HG02943 (cell line): ENCODE measurements at regions not wholly inside any gene's neighbourhood (a gene's known extent, or its start where the extent isn't known, plus 50 kb on each side); places are given as distances from the start of the nearest gene placed in this dataset.

Experiments
- ATAC-seq: cut with Tn5 transposase; IDR thresholded peaks from one replicate; pipeline ENCODE4 v1.9.1; 2021; ENCODE audit warnings: mild to moderate bottlenecking, low read depth, moderate library complexity; ENCODE audit not compliant: unreplicated experiment

DNA sequence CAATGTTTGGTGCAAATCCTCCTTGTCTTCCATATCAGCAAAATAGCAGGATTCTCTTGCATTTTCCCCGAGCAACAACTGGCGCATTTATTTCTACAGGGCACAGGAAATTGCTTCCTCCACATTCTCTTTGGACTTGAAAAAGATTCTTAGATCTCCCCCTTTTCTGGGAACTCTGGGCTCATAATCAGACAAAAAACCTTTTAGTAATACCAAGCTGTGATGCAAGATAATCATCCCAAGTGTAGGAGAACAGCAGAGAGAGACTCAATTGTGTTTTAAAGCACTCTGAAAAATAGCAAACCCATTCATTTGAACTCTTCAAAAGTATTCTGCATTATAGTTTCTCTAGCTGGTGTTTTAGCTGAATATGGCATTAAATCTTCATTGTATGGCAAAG, 419.6 kb upstream of the NPVF start:
- ATAC-seq = no peak

DNA sequence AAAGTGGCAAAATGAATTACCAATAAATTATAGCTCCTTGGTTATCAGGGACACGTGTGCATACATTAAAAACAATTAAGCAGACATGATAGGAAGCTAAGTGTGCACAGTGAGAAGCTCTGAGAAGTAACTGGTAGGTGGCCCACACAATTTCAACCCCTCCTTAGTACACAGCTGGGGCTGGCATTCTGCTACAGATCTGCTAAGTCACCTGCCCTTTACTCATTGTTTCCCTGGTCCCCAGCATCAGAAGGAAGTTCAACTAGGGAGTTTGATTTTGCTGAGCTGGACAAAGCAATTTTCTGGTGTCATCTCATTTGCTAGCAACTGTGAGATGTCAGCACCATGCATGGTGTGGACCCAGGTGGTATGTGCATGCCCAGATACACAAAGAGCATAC, 424.1 kb upstream of the NPVF start:
- ATAC-seq = no peak

DNA sequence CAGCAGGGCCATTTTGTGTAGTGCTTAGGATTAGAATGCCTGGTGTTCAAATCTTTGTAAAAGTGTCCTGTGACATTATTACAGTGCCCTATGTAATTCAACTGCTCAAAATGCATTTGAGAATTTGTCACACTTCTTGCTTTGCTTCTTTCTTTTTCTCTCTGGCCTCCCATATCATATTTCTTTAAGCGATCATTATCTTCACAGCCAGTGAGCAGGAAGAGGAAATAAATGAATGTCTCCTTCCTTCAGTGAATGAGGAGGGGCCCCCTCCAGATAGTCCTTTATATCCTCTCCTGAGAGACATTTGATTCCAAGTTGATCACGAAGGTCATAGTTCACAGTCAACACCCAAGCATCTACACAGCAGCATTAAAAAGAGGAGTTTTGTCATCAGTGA, 425.1 kb upstream of the NPVF start:
- ATAC-seq = no peak

DNA sequence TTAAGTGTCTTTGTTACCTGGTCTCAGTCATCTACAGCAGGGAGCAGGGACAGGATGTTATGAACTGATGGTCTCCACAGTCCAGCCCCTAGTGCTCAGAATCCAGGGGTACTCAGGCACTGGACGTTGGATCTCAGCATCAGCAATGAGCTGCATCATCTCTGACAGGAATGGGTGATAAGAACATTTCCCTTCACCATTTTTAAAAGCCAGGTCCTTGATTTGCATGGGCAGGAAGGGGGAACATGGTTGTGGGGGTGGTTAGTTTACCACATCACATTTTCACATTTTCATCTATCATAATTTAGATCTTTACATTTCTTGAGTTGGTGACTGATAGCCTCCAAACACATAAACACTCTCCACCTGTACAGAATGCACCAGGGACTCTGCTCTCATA, 427.8 kb upstream of the NPVF start:
- no peak for ATAC-seq

DNA sequence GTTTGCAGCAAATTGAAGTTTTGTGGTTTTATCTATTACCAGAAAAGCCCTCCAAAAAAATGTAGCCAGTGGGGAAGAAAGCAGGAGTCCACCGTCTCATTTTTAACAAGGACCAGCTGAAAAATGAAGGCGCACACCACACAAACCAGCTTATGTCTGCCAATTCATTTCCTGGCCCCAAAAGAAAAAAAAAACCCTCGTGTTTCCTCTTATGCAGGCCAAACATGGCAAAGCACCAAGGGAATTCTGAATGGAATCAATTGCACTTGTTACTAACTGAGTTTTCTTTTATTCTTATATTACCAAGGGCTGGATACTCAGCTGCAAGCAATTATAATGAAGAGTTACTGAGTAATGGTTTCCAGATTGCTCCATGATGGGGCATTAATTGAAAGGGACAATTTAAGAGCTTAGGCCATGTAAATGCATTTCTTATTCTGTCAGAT, 428.3 kb upstream of the NPVF start:
- no peak for ATAC-seq

DNA sequence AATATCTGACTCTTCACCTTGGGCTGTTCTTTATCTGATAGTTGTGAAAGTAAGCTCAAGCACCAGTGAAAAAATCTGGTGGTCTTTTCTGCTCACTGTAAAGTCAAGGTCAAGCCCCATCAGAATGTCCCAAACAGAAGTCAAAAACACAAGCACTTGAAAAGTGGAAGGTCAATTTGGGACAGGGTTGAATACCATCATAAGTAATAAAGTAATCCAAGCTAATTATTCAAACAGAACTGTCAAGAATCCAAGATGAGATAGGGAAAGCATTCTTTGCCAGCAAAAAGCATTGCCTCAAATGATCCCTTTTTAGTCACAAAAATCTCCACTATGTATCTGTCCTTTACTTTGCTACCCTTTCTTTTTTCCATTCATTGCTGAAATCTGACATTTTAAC, 430.1 kb upstream of the NPVF start:
- ATAC-seq = no peak

DNA sequence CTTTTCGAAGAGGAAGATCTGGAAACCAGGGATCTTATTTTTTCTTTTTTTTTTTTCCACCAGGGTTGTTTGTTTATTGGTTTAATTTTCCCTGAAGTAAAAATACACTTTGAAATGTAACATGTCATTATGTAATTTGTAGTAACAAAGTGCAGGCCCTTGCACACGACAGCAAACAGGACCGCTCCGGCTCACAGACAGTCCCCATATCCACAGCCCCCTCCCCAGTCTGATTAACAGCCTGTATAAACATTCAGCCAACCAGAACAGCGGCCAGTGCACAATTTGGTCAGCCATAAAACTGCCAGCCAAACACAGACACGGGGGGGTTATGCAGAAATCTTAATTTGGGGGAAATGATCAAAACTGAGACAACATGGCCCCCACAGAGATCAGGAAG, 431.6 kb upstream of the NPVF start:
- no peak for ATAC-seq

DNA sequence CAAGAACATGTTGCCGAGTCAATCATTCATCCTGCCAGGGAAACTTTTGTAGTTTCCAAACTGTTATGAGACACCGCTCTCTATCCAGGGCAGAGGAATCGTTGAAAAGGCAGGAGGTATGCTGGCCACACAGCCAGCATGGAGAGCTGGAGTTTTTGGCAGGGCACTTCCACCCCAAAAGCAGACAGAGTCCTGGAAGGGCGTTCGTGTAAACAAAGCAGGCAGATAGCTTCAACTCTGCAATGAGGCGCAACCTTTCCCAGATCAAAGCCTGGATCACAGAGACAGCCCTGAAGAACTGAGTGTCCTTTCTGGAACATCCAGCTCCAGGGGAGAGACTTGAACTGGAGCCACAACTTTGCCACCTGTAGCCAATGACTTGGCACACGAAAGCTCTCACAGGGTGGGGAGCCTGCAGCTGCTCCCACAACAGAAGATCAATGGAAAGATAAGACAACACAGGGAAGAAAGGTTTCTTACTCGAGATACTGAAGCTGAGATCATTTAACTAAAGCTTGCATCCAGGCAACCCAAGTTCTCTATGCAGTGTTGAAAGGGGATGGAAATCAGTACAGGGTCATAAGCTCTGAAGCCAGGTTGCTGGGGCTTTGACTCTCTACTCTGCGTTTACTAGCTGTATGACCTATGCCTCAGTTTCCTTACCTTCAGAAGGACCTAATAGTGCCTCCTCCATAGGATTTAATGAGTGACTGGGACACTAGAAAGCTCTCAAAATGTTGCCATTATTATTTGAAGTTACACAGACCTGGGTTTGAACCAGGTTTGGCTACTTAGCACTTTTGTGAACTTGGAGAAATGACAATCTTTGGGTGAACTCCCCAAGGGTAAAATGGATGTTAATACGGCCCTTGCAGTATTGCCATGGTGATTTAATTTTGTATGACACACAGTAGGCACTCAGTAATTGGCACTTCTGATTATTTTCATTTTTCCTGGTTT, 434.8 kb upstream of the NPVF start:
- ATAC-seq = no peak

DNA sequence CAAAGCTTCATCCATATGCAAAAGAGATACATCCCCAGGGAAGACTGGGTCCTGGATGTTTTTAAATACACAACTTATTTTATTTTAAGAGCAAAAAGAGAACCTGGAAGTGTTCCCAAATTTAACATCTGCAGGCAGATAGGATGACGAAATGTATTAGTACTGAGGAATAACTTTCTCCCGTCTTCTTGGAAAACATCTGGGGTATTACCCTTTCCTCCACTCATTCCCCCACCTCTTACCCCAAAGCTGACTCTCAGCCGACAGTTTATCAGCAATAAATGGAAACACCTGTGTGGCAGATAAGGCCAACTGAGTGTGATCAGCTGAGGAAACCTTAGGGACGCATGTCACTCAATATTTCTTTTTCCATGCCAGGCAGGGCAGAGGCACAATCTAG, 435.6 kb upstream of the NPVF start:
- no peak for ATAC-seq

DNA sequence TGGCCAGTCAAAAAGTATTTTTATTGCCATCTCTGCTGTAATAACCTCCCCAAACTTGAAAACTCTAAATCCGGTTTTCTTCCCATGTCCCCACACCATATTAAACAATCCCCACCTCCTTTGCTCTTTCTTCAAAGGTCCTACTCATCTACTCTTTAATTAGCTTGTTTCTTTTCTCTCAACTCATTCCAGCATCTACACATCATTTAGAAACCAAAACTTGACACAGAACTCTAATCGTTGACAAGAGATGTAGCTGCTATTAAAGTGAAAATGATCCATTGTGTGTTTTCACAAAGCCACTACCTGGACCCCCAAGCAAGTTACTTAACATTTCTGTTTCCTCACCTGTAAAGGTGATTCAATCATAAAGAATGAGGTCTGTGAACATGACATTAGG, 436.3 kb upstream of the NPVF start:
- no peak for ATAC-seq

DNA sequence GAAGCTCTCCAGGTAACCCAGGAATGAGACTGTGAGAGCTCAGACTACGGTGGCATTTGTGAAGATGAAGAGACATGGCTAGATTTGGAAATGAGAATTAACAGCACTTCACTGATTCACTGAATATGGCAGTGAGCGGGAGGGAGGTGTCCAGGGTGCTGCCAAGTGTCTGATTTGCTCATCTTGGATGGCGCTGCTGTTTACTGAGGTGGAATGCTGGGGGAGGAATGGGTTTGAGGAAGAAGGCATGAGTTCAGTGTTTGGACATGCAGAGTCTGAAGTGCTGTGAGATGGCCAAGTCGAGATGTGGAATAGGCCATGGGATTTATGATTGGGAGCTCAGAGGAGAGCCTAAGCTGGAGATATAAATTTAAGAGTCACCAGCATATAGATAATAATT, 437.1 kb upstream of the NPVF start:
- ATAC-seq = no peak

DNA sequence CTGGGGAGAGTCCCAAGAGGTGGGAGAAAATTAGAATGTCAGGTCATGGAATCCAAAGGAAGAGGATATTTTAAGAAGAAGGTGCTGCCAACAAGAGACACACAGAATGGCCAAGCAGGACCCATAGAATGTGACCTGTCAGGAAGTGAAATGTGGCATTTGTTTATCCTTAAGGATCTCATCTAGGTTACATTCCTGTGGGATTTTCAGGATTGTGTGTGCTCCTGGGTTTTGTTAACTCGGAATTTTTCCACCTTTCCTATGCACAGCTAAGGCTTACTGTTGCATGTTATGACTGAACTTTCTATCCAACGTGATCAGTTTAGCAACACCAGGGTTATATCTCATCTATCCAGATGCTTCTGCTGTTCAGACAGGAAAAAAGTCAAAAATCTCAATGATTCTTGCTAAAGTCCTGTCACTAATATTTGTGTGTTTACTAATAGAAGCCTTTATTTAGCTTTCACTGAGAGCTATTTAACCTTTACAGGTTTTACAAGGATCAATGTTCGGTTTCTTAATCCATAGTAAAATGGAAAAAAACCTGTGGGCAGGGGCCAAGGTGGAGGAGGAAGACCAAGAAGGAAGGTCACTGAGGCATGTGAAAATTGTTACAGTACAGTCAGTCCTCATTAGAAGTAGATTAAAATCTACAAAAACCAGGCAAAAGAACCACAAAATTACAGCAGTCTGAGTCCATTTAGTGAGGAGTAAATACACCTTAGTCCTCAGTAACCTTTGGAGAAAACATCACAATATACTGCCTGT, 437.8 kb upstream of the NPVF start:
- ATAC-seq = no peak

DNA sequence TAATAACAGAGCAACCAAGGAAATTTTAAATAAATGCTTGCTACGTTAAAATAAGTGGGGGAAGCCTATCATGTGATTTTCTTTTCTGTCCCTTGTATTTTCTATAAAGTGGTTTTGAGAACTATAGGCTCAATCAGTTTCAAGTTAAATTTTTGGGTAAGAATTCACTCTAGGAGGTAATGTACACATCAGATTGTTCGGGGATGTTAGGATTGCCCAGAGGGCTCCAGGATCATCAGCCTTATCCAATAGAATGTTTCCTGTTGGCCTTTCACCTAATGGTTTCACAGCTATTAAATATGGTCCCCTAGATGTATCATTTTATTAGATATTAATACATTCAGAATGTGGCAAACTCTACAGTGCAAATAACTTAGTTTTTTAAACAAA, 438.4 kb upstream of the NPVF start:
- ATAC-seq = no peak

DNA sequence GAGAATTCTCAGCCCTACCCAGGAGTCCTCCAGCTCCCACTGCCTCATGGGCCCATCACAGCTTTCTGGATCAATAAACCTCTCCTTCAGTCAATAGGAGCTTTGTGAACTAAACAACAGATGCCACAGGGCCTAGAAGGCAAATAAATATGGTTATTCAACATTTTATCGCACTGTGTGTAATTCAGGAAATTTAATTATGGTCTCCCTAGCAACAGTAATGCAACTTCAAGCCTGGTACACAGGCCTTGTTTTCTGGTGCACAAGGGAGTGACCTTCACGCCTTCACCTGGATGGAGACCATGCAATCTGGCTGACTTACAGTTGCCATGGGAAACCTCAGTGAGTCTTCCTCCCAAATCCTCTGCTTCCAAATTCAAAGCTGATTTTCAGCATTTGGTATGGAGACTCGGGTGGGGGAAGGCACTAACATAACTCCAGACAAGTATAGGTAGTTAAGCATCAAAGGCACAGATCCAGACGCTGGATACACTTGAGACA, 441.0 kb upstream of the NPVF start:
- ATAC-seq = no peak

DNA sequence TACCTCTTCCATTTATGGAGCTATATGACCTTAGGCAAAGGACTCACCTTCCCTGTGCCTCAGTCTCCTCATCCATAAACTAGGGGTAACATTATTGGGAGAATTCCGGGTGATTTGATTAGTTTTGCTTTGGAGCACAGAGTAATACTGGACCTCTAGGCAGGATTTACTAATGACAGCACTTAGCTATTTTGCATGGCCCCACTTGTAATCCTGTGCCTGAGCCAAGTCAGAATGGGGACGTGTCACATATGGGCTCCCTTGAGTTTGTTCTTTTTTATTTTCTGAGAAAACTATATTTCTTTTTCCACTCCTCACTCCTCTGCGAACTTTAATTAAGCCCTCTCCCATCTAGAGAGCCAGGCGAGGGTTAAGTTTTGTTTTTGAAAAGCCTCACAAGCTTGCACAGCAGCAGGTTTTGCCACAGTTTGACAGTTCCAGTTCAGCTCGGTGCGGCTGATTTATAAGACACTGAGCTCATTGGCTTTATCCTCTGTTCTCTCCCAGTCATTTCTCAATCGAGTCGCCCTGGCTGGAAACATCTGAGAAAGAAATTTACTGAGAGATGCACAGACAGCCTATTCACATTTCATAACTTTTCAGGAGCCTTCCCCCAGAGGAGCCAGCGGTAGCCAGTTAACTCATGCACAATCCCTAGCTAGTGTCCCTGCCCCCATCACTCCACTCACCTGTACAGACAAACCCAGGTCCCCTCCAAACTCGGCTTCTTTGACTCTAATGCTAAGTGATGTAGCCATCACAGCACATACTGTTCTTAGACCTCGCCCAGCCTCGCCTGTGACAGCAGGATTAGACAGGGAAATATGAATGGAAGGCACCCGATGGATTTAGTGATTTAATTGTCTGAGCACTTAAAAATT, 441.9 kb upstream of the NPVF start:
- no peak for ATAC-seq

DNA sequence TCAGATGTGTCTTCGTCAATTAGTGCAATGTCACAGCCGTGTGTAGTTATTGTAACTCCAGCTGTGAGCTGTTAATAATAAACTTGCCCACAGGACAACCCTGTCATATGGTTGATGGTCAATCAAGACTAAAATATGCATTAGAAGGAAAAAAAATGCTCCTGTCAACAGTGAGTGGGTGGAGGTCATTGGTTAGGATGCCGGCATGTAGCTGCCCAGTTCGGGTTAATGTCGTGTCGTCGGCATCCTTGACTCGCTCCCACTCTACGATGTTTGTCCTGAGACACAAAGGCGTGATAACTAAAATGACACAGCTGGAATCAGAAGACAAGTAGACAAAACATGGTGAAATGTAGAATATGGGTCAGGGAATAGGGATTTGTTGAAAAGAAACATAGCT, 442.8 kb upstream of the NPVF start:
- no peak for ATAC-seq

DNA sequence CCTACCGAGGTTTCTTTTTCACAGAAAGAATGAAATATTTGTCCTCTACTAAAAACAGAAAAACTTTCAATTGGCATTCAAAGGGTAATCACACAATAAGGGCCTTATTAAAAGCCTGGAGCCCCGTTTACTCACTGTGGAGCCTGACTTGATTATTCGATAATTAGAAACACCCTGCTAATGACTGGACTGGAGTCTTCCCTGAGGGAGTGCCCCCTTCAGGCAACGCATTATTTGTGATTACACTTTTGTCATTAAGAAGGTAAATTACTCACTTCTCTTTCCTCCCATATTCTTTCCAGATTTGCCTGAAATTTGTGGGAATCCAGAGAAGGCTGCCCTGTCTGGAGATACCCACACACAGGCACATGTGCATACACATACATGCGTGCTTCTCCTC, 444.2 kb upstream of the NPVF start:
- no peak for ATAC-seq

DNA sequence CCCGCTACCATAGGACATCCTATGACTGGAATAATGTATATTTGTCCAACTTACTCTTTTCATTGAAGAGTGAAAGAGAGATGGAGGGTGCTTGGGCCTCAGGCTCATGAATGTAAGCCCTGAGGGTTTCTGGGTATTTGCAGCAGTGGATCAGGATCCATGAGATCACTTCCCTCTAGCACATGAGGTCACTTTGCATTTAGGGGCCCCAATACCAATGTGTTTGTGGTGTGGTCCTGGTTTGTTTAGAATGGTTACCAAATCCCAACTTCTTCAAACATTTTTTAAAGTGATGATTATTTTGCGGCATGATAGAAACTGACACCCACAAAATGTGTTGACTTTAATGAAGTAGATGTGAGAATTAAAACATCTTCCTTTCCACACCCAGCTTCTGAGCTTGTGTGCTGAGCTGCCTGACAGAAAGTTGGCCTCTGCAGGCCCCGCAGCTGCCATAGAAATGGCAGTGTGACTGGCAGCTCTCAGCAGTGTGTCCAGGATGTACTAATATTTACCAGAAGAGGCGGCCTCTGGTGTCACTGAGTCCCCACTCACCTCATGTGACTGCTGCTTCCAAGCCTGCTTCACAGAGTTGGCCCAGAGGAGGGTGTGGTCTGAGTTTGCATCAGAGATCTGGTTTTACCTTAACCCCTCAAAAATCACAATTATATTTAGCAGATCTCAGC, 447.6 kb upstream of the NPVF start:
- ATAC-seq = no peak

DNA sequence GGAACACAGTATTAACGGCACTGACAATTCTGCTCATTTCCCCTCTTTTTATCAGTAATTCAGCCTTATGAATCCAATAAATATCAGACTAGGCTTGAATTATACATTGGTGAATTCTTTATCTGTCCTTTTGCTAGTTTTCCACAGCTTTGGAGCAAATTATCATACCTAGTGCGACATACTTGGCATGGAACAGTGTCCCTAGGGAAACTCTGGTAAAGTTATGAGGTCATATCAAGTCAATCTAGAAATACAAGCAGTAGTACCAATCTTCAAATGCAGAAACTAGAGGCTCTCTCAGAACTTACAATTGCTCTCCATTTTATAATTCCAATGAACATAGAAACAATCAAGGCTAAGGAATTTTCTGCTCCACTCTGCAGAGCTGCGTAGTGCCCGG, 449.3 kb upstream of the NPVF start:
- ATAC-seq = no peak

DNA sequence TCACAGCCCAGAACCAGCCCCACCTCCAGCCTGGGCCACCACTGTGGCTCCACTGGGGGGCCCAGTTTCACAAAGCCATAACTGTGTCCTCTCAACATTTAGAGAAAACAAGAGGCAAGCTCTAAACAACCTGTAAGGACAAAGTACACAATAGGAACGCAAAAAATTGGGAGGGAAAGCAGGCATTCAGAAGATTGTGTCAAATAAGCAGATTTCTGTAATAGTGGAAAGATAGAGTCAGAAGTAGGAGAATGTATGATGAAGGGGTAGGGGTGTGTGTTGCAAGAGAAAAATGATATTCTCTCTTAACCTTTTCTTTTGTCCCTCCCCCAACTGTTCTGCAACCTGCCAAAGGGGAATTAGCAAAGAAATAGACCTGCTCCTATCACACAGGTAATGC, 449.9 kb upstream of the NPVF start:
- no peak for ATAC-seq
